OCI-LY3 (cell line): ENCODE measurements at regions not wholly inside any gene's neighbourhood (a gene's known extent, or its start where the extent isn't known, plus 50 kb on each side); places are given as distances from the start of the nearest gene placed in this dataset.
"Not testable (repeated sequence)": the region's sequence is repeated elsewhere in the genome, so short reads cannot be mapped to it uniquely, and the experiment has no call there.

Experiments used
- H2AFZ ChIP-seq: fragments of 200-600, 300-600 bp; shearing (Covaris generic); 2 replicates; pipeline ENCODE4 v1.6.0; 2014; ENCODE audit warnings: antibody characterized with exemption, low read depth, low read length
- H3K27ac ChIP-seq: fragments of 200-600, 300-600 bp; sonication (generic); 2 replicates; pipeline ENCODE4 v1.5.1; 2014; ENCODE audit warnings: mild to moderate bottlenecking, low read length, moderate library complexity, mixed read lengths
- H3K27me3 ChIP-seq: fragments of 200-600, 300-600 bp; sonication (generic); 2 replicates; pipeline ENCODE4 v1.6.1; 2014; ENCODE audit warnings: low read depth, low read length, mixed read lengths
- H3K36me3 ChIP-seq: fragments of 200-600, 300-600 bp; sonication (generic); replicated peaks from 2 replicates; pipeline ENCODE3; 2014; ENCODE audit warnings: low read depth, low read length, mixed read lengths
- H3K4me1 ChIP-seq: fragments of 300-600, 200-600 bp; sonication (generic); 2 replicates; pipeline ENCODE4 v1.6.1; 2014; ENCODE audit warnings: low read length, mixed read lengths
- H3K4me2 ChIP-seq: fragments of 200-600, 300-600 bp; sonication (generic); 2 replicates; pipeline ENCODE4 v1.6.1; 2014; ENCODE audit warnings: low read length, mixed read lengths
- H3K4me3 ChIP-seq: fragments of 300-600, 200-600 bp; sonication (generic); 2 replicates; pipeline ENCODE4 v1.5.1; 2014; ENCODE audit warnings: antibody characterized with exemption, mild to moderate bottlenecking, low read length, moderate library complexity
- H3K79me2 ChIP-seq: fragments of 300-600, 200-600 bp; shearing (Covaris generic); 2 replicates; pipeline ENCODE4 v1.6.1; 2014; ENCODE audit warnings: mild to moderate bottlenecking, low read length, mixed read lengths
- H3K9ac ChIP-seq: fragments of 300-600, 200-600 bp; shearing (Covaris generic); 2 replicates; pipeline ENCODE4 v1.6.0; 2014; ENCODE audit warnings: mild to moderate bottlenecking, low read length, moderate library complexity
- H3K9me3 ChIP-seq: fragments of 200-600, 300-600 bp; shearing (Covaris generic); 2 replicates; pipeline ENCODE4 v1.6.1; 2014; ENCODE audit warnings: low read length, mixed read lengths; ENCODE audit not compliant: insufficient read depth
- H4K20me1 ChIP-seq: fragments of 200-600, 300-600 bp; sonication (generic); 2 replicates; pipeline ENCODE4 v1.6.1; 2016; ENCODE audit warnings: low read length, mixed read lengths; ENCODE audit not compliant: insufficient read depth
- CTCF ChIP-seq: fragments of 200-600, 300-600 bp; sonication (generic); IDR thresholded peaks from 2 replicates; pipeline ENCODE4 v1.5.1; 2014; ENCODE audit warnings: antibody characterized with exemption, low read length, low read depth
- EZH2phosphoT487 ChIP-seq: fragments of 200-600 bp; shearing (Covaris generic); IDR thresholded peaks from 2 replicates; pipeline ENCODE4 v1.6.1; 2018; ENCODE audit warnings: antibody characterized with exemption, mixed run types, low read depth

GRCh38 chr5:174793076-174793475, 68.7 kb downstream of the MSX2 start:
- Histone ChIP-seq H3K27me3 (no peaks in the 10 kb centered on the region), H4K20me1 (no peaks in the 10 kb centered on the region), H3K4me2 (no peak overlapping the region), H3K9me3 (no peaks in the 10 kb centered on the region), H3K9ac (no peak overlapping the region), H3K4me3 (no peak overlapping the region), H3K4me1 (no peaks in the 10 kb centered on the region), H3K79me2 (no peaks in the 10 kb centered on the region), H3K27ac (no peak overlapping the region), H2AFZ (no peak overlapping the region), H3K36me3 (no peaks in the 10 kb centered on the region)
- TF ChIP-seq CTCF = no peak
- no peak for TF ChIP-seq EZH2phosphoT487

DNA sequence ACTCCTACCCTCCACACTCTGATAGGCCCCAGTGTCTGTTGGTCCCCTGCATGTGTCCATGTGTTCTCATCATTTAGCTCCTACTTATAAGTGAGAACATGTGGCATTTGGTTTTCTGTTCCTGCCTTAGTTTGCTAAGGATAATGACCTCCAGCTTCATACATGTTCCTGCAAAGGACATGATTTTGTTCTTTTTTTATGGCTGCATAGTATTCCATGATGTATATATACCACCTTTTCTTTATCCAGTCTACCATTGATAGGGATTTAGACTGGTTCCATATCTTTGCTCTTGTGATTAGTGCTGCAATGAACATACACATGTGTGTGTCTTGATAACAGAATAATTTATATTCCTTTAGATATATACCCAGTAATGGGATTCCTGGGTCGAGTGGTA, 67.9 kb downstream of the MSX2 start:
- H2AFZ ChIP-seq, H3K27ac ChIP-seq, H3K4me3 ChIP-seq, H3K4me1 ChIP-seq, H3K27me3 ChIP-seq, H3K9ac ChIP-seq, H4K20me1 ChIP-seq, H3K36me3 ChIP-seq, H3K79me2 ChIP-seq, H3K9me3 ChIP-seq, H3K4me2 ChIP-seq: not testable (repeated sequence)

DNA sequence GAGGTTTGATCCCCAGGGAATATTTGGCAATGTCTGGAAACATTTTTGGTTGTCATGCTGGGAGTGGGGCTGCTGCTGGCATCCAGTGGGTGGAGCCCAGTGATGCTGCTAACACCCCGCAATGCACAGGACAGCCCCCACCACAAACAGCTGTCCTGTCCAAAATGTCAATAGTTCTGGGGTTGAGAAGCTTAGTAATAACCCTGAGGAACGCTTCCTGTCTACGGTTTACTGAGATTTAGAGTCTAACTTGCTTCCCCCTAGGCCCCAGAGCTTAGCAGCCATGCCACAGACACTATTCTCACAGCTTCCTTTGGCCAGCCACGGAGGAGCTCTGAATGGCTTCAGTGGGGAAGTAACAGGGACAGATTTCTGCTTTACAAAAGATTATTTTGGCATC, 66.5 kb downstream of the MSX2 start:
- Histone ChIP-seq H3K4me1 (no peaks in the 10 kb centered on the region), H2AFZ (no peak overlapping the region), H3K9me3 (no peaks in the 10 kb centered on the region), H3K27me3 (no peaks in the 10 kb centered on the region), H3K27ac (no peak overlapping the region), H3K79me2 (no peaks in the 10 kb centered on the region), H3K36me3 (no peaks in the 10 kb centered on the region), H4K20me1 (no peaks in the 10 kb centered on the region), H3K9ac (no peak overlapping the region), H3K4me3 (no peak overlapping the region), H3K4me2 (no peak overlapping the region)
- TF ChIP-seq CTCF (no peak), EZH2phosphoT487 (no peak)

DNA sequence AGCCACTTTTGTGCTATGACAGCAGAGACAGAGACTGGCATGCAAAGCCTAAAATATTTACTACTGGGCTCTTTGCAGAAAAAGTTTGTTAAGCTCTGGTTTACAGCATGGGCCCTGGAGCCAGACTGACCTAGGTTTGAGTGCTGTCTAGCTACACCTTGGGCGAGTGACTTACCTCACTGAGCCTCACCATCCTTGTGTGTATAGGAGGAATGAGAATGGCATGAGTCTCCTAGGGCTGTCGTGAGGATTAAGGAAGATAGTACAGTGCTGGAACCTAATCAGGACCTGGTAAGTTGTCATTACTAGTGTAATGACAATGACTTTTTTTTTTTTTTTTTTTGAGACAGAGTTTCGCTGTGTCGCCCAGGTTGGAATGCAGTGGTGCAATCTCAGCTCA, 65.2 kb downstream of the MSX2 start:
- no peak overlapping the region for H3K4me3 ChIP-seq

More for the DNA sequence above, 65.2 kb downstream of the MSX2 start:
- Histone ChIP-seq H3K27ac (no peak overlapping the region), H2AFZ (no peak overlapping the region), H3K27me3 (no peaks in the 10 kb centered on the region), H3K36me3 (no peaks in the 10 kb centered on the region), H3K79me2 (no peaks in the 10 kb centered on the region), H3K4me1 (no peaks in the 10 kb centered on the region), H3K4me2 (no peak overlapping the region), H3K9ac (no peak overlapping the region), H4K20me1 (no peaks in the 10 kb centered on the region), H3K9me3 (no peaks in the 10 kb centered on the region)
- TF ChIP-seq CTCF = no peak
- no peak for TF ChIP-seq EZH2phosphoT487
